H9 (cell line): ENCODE measurements at regions not wholly inside any gene's neighbourhood (a gene's known extent, or its start where the extent isn't known, plus 50 kb on each side); places are given as distances from the start of the nearest gene placed in this dataset.

Experiments
- DNase-seq: peaks from one replicate; pipeline ENCODE4 v3.0.0-alpha.2; 2017
- H2AFZ ChIP-seq: one replicate; pipeline ENCODE4 v1.6.1; 2013; ENCODE audit warnings: mild to moderate bottlenecking, low read length, control low read depth, moderate library complexity
- H2AK5ac ChIP-seq: 2 replicates; pipeline ENCODE4 v1.6.1; 2013; ENCODE audit warnings: low read length, control low read depth, mixed read lengths; ENCODE audit not compliant: insufficient read length
- H2BK120ac ChIP-seq: one replicate; pipeline ENCODE4 v1.6.1; 2013; ENCODE audit warnings: low read depth, mild to moderate bottlenecking, low read length, control low read depth, inconsistent platforms; ENCODE audit not compliant: poor library complexity, severe bottlenecking
- H2BK12ac ChIP-seq: 2 replicates; pipeline ENCODE4 v1.6.1; 2013; ENCODE audit warnings: low read length, control low read depth, mixed read lengths, low read depth; ENCODE audit not compliant: insufficient read length
- H2BK15ac ChIP-seq: 2 replicates; pipeline ENCODE4 v1.6.1; 2013; ENCODE audit warnings: low read depth, low read length, control low read depth
- H2BK20ac ChIP-seq: one replicate; pipeline ENCODE4 v1.6.1; 2013; ENCODE audit warnings: low read depth, mild to moderate bottlenecking, low read length, control low read depth, inconsistent platforms; ENCODE audit not compliant: poor library complexity, severe bottlenecking
- H2BK5ac ChIP-seq: 2 replicates; pipeline ENCODE4 v1.6.1; 2013; ENCODE audit warnings: low read length, control low read depth, mixed read lengths; ENCODE audit not compliant: insufficient read length
- H3K14ac ChIP-seq: 2 replicates; pipeline ENCODE4 v1.6.1; 2013; ENCODE audit warnings: low read length, control low read depth; ENCODE audit not compliant: insufficient read depth
- H3K18ac ChIP-seq: 2 replicates; pipeline ENCODE4 v1.6.1; 2013; ENCODE audit warnings: low read depth, mild to moderate bottlenecking, mixed read lengths, low read length, control low read depth; ENCODE audit not compliant: insufficient read length
- H3K23ac ChIP-seq: 2 replicates; pipeline ENCODE4 v1.6.1; 2013; ENCODE audit warnings: low read length, control low read depth, mixed read lengths, low read depth; ENCODE audit not compliant: insufficient read length
- H3K23me2 ChIP-seq: 2 replicates; pipeline ENCODE4 v1.6.1; 2013; ENCODE audit warnings: low read depth, mild to moderate bottlenecking, mixed read lengths, low read length, control low read depth; ENCODE audit not compliant: insufficient read length, poor library complexity, severe bottlenecking
- H3K27ac ChIP-seq: 2 replicates; pipeline ENCODE4 v1.5.1; 2013; ENCODE audit warnings: low read length, control low read depth, mixed read lengths, low read depth; ENCODE audit not compliant: insufficient read length
- H3K27me3 ChIP-seq: 2 replicates; pipeline ENCODE4 v1.6.1; 2013; ENCODE audit warnings: low read length, control low read depth, inconsistent platforms; ENCODE audit not compliant: insufficient read depth
- H3K4ac ChIP-seq: 2 replicates; pipeline ENCODE4 v1.6.1; 2013; ENCODE audit warnings: low read depth, mild to moderate bottlenecking, control low read depth, inconsistent platforms, low read length, moderate library complexity
- H3K4me1 ChIP-seq: 2 replicates; pipeline ENCODE4 v1.6.1; 2013; ENCODE audit warnings: low read length, control low read depth, inconsistent platforms; ENCODE audit not compliant: insufficient read depth
- H3K4me2 ChIP-seq: 2 replicates; pipeline ENCODE4 v1.6.1; 2013; ENCODE audit warnings: low read length, control low read depth, mixed read lengths; ENCODE audit not compliant: insufficient read length, insufficient read depth
- H3K56ac ChIP-seq: 2 replicates; pipeline ENCODE4 v1.6.1; 2013; ENCODE audit warnings: low read depth, mild to moderate bottlenecking, mixed read lengths, low read length, control low read depth; ENCODE audit not compliant: insufficient read length
- H3K79me1 ChIP-seq: 2 replicates; pipeline ENCODE4 v1.6.1; 2013; ENCODE audit warnings: low read depth, mild to moderate bottlenecking, moderate library complexity, low read length, control low read depth, inconsistent platforms; ENCODE audit not compliant: insufficient read depth, poor library complexity, severe bottlenecking
- H3K79me2 ChIP-seq: 2 replicates; pipeline ENCODE4 v1.6.1; 2013; ENCODE audit warnings: low read length, control low read depth, inconsistent platforms; ENCODE audit not compliant: insufficient read depth
- H3K9ac ChIP-seq: 2 replicates; pipeline ENCODE4 v1.6.1; 2013; ENCODE audit warnings: low read length, control low read depth, mixed read lengths; ENCODE audit not compliant: insufficient read length; ENCODE audit errors: extremely low read depth
- H3K9me3 ChIP-seq: one replicate; pipeline ENCODE4 v1.6.1; 2013; ENCODE audit warnings: low read depth, low read length, inconsistent platforms; ENCODE audit not compliant: control insufficient read depth
- H3T11ph ChIP-seq: one replicate; pipeline ENCODE4 v1.6.1; 2013; ENCODE audit warnings: mild to moderate bottlenecking, low read length, control low read depth, inconsistent platforms
- H4K20me1 ChIP-seq: one replicate; pipeline ENCODE4 v1.6.1; 2013; ENCODE audit not compliant: control insufficient read depth, insufficient read length, insufficient read depth
- H4K5ac ChIP-seq: 2 replicates; pipeline ENCODE4 v1.6.1; 2013; ENCODE audit warnings: low read depth, mild to moderate bottlenecking, mixed read lengths, low read length, control low read depth; ENCODE audit not compliant: insufficient read length
- H4K8ac ChIP-seq: replicated peaks from 2 replicates; pipeline ENCODE4 v1.6.1; 2013; ENCODE audit warnings: low read length, control low read depth, mixed read lengths, low read depth; ENCODE audit not compliant: insufficient read length
- H4K91ac ChIP-seq: 2 replicates; pipeline ENCODE4 v1.6.1; 2013; ENCODE audit warnings: low read depth, mild to moderate bottlenecking, moderate library complexity, mixed read lengths, low read length, control low read depth; ENCODE audit not compliant: insufficient read length
- H3K27ac Mint-ChIP-seq, 3 experiments: 2 replicates in 2 of 3; 3 replicates in 1 of 3; pipeline ENCODE4 v1.8.0; 2020 to 2021; ENCODE audit warnings: mixed read lengths in 3 of 3, mild to moderate bottlenecking in 1 of 3, moderate library complexity in 1 of 3
- H3K27me3 Mint-ChIP-seq: 2 replicates; pipeline ENCODE4 v1.8.0; 2021; ENCODE audit warnings: low read depth, mild to moderate bottlenecking, moderate library complexity, mixed read lengths
- H3K36me3 Mint-ChIP-seq, 3 experiments: 2 replicates in 2 of 3; 3 replicates in 1 of 3; pipeline ENCODE4 v1.8.0; 2020 to 2021; ENCODE audit warnings: low read depth in 3 of 3, mixed read lengths in 3 of 3; ENCODE audit not compliant: insufficient read depth in 1 of 3
- H3K4me1 Mint-ChIP-seq, 2 experiments: 2 replicates each; pipeline ENCODE4 v1.8.0; 2020; ENCODE audit warnings: mixed read lengths in 2 of 2
- H3K4me3 Mint-ChIP-seq, 2 experiments: 2 replicates in 1 of 2; 3 replicates in 1 of 2; pipeline ENCODE4 v1.8.0; 2020 to 2021; ENCODE audit warnings: mild to moderate bottlenecking in 2 of 2, mixed read lengths in 2 of 2, moderate library complexity in 1 of 2
- H3K9me3 Mint-ChIP-seq, 2 experiments: 2 replicates in 1 of 2; 3 replicates in 1 of 2; pipeline ENCODE4 v1.8.0; 2020; ENCODE audit warnings: mild to moderate bottlenecking in 2 of 2, mixed read lengths in 2 of 2, moderate library complexity in 1 of 2
- WGBS: extraction: QIAGEN DNeasy Blood & Tissue Kit; methylation state at CpG from one replicate; pipeline ENCODE4 v1.1.7; 2013; ENCODE audit warnings: missing lambda C conversion rate, low lambda C conversion rate, mixed read lengths; ENCODE audit not compliant: insufficient read length; ENCODE audit errors: extremely low coverage; 5-methylcytosine and 5-hydroxymethylcytosine counted together
- TF ChIP-seq, protein P1 (sequence below): fragments of 200-600 bp; sonication (generic); conservative IDR thresholded peaks from 3 replicates; pipeline ENCODE4 v1.8.0; 2021; ENCODE audit warnings: antibody characterized with exemption, mild to moderate bottlenecking

DNA sequence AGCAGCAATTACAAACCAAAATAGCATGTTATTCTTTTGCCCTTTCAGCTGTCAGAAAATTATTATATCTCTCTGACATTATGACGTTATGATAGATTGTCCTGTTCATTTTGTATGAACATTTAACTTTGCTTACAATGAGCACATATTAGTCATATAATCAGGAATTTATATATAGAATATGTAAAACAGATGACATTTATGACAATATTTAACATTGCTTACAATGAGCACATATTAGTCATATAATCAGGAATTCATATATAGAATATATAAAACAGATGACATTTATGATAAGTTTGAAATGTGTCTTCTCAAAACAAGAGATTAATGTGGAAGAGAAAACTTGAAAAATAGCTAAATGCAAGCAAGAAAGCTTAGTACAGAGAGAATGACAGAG, 1180.2 kb downstream of the CDH12 start:
- Mint-ChIP-seq H3K36me3 (no peaks in the 10 kb centered on the region), H3K27me3 (no peaks in the 10 kb centered on the region), H3K4me3 (no peak overlapping the region), H3K27ac (no peak overlapping the region; a peak in 1 of 7 replicates), H3K4me1 (no peaks in the 10 kb centered on the region), H3K9me3 (no peaks in the 10 kb centered on the region)
- H3K14ac ChIP-seq = no peak overlapping the region
- H4K91ac ChIP-seq = no peak overlapping the region
- H3K4me1 ChIP-seq = no peaks in the 10 kb centered on the region
- TF ChIP-seq, protein P1, sequence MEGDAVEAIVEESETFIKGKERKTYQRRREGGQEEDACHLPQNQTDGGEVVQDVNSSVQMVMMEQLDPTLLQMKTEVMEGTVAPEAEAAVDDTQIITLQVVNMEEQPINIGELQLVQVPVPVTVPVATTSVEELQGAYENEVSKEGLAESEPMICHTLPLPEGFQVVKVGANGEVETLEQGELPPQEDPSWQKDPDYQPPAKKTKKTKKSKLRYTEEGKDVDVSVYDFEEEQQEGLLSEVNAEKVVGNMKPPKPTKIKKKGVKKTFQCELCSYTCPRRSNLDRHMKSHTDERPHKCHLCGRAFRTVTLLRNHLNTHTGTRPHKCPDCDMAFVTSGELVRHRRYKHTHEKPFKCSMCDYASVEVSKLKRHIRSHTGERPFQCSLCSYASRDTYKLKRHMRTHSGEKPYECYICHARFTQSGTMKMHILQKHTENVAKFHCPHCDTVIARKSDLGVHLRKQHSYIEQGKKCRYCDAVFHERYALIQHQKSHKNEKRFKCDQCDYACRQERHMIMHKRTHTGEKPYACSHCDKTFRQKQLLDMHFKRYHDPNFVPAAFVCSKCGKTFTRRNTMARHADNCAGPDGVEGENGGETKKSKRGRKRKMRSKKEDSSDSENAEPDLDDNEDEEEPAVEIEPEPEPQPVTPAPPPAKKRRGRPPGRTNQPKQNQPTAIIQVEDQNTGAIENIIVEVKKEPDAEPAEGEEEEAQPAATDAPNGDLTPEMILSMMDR = no peak
- H2BK12ac ChIP-seq = no peak overlapping the region
- no peak overlapping the region for H4K5ac ChIP-seq
- H4K20me1 ChIP-seq = no peaks in the 10 kb centered on the region
- H2AK5ac ChIP-seq = no peak overlapping the region
- H3T11ph ChIP-seq = no peak overlapping the region
- H3K27me3 ChIP-seq = no peaks in the 10 kb centered on the region
- H3K56ac ChIP-seq = no peak overlapping the region
- no peak overlapping the region for H2BK20ac ChIP-seq
- H3K9ac ChIP-seq = no peak overlapping the region
- no peak overlapping the region for H3K4ac ChIP-seq
- no peak overlapping the region for H2BK5ac ChIP-seq
- no CpG with 5 or more reads among the region's 1 CpG for WGBS
- H3K9me3 ChIP-seq = no peaks in the 10 kb centered on the region
- H3K23me2 ChIP-seq = no peaks in the 10 kb centered on the region
- H3K27ac ChIP-seq = no peak overlapping the region
- no peaks in the 10 kb centered on the region for H3K79me2 ChIP-seq
- H2BK15ac ChIP-seq = no peak overlapping the region
- H4K8ac ChIP-seq = no peak overlapping the region
- no peak overlapping the region for H2AFZ ChIP-seq
- no peak for DNase-seq
- H3K4me2 ChIP-seq = no peak overlapping the region
- no peak overlapping the region for H3K23ac ChIP-seq
- H3K79me1 ChIP-seq = no peaks in the 10 kb centered on the region
- H3K18ac ChIP-seq = no peak overlapping the region
- no peak overlapping the region for H2BK120ac ChIP-seq
